HG02970 (cell line): ENCODE measurements at regions not wholly inside any gene's neighbourhood (a gene's known extent, or its start where the extent isn't known, plus 50 kb on each side); places are given as distances from the start of the nearest gene placed in this dataset.

ENCODE experiments used
- ATAC-seq: cut with Tn5 transposase; IDR thresholded peaks from one replicate; pipeline ENCODE4 v1.9.1; 2021; ENCODE audit warnings: mild to moderate bottlenecking, moderate library complexity, moderate number of reproducible peaks; ENCODE audit not compliant: unreplicated experiment, low FRiP score

DNA sequence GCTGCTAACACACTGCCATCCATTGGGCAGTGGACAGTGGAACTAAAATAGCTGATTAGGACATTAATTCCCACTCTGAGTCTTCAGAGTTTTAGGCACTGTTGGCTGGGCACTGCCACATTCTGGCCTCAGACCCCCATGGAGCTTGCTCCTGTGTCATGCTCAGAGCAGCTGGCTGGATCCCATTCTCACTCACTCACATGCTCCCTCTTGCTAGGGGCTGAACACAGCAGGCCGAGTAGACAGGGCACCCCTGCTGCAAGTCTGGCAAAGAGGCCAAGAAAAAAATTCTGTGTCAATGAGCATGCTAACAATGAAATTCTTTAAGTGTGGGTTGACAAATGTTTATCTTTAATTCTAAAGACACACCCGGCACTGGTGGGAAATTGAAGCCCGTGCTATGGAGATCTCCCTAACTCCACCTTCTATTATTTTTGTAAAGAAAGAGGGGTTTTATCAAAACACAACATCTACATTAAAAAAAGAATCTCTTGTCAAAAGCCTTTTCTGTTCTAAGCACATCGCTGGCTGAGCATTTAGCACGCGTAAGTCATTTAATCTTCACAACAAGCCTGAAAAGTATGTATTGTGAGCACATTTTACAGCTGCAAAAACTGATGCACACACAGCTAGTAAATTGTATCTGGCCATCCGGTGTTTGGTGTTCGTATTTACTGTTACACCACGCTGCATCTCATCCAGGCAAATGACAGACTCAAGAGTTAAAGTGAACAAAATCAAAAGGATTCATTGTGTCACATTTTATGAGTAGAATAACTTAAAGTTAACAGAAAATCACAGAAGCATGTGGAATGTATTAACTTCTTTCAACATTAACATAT, 362.1 kb downstream of the PLOD2 start:
- ATAC-seq = no peak

DNA sequence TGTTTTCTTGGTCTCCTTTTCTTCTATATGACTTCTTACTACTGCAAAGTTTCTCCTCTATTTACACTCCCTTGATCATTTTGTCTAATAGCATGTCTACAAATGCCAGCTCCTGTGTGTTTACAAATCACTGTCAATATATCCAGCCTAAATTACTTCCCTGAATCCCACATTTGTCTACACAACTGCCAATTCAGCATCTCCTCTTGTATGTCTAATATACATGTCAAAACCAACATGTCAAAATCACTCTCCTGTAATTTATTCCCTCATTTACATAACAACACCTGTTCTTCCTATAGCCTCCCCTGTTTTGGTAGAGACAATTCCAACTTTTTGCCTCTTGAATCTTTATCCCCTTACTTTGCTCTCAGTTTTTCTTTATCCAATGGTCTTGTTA, 359.3 kb downstream of the PLOD2 start:
- no peak for ATAC-seq

DNA sequence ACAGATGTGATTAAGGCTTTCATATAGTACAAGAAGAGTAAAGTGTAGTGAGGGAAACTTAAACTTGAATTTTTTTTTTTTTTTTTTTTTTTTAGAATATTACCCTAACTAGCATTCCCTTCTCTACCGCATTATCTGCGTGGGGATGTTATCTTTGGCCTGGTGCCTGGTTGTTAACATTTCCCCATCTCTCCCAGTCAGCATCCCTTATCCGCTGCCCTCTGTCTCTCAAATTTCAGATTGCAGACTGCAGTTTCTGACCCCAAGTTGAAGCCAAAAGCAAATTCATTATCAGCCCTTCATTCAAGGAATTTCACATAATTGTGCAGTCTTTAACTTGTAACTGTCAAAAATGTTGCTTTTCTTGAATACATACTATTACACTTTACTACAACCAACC, 353.0 kb downstream of the PLOD2 start:
- ATAC-seq = no peak

DNA sequence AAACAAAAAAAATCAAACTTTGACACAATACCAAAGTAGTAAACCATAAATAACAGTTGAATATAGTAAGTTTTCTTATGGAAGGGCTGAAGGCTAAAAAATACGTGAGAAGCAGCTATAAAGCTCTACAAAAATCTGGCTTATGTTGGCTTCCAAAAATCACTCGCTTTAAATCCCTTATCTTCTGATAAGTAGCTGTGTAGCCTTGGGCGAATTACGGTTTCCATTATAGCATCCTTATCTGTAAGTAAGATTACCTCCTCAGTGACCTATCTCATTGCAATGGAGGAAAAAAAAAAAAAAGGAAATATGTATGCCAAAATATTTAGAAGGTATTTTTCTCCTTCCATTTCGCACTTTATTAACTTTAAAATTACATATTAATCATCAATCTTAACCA, 348.6 kb downstream of the PLOD2 start:
- ATAC-seq = no peak

DNA sequence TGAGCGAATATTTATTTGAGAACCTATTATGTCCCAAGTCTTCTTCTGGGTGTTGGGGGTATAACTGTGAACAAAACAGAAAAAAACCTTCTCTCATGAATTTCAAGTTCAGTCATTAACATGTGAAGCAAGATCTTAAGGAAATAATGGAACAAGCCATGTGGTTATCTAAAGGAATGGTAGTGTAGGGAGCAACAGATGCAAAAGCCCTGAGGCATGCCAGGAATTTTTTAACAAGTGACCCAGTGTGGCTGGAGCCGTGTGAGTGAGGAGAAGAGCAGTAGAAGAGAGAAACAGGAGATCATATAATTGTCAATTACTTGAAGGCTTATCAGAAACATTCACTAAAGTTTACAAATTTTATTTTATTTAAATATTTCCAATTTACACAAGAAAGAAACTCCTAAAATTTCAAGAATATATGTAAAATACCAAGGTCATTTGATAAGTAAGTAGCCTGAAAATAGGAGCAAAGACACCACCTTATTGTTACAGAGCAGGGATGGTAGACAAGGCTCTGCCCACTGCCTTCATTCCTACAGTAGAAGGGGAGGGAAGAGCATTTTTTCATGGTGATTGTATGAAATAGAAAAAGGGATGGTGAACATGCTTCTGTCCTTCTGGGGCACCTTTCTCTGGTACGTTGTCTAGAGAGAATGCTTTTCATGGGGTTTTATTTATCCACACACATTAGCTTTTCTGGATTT, 345.1 kb downstream of the PLOD2 start:
- no peak for ATAC-seq

DNA sequence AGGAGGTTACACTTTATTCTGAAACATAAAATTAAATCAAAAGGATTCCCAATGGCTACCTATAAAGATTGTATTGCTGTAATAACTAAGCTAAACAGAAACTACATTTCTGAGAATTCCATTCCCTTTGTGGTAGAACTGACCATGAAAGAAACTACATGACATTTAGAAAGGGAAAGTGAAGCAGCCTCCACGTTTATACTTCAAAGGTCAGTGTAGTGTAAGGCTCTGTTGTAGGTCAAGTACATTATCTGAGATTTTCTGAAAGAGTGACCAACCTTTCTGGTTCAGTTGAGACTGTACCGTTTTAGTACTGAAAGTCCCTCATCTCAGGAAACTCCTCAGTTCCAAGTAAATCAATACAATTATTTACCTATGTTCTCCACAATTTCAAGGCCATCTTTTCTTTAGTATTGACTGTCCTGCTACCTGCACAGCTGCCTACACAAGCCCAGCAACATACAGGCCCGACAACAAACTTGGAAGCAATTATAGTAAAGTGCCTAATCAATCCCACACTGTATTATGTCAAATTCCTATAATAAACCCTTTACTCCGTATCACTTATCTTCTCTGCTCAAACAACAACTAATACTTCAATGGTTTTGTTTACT, 343.0 kb downstream of the PLOD2 start:
- ATAC-seq = no peak

DNA sequence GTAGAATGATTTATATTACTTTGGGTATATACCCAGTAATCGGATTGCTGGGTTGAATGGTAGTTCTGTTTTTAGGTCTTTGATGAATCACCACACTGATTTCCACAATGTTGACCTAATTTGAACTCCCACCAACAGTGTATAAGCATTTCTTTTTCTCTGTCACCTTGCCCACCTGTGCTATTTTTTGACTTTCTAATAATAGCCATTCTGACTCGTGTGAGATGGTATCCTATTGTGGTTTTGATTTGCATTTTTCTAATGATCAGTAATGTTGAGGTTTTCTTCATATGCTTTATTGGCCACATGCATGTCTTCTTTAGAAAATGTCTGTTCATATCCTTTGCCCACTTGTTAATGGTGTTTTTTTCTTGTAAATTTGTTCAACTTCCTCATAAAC, 340.8 kb downstream of the PLOD2 start:
- ATAC-seq = no peak

DNA sequence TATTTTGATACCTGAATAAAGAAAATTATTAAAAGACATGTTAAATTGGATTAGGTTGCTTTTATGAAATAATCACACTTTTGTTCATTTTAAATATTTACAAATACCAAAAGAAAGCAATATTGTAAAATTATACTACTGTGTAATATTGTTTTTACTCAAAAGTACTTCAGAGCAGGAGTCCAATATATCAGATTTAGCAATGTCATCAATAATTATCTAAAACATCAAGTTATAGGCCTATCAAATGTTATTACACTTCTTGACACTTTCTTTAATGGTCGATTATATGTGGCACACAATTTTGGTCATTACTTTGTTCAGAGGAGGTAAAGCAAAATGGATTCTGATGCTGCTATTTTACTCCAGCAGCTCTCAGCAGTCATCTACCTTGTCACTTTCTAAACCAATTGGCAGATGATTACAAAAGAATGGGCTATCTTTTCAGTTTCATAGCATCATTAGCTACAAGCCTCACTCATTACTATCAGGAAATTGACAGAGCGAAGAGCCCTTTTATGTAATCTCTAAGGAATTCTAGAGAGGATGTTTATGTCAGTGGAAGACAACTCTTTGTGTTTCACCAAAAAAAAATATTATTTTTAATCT, 318.6 kb downstream of the PLOD2 start:
- no peak for ATAC-seq

DNA sequence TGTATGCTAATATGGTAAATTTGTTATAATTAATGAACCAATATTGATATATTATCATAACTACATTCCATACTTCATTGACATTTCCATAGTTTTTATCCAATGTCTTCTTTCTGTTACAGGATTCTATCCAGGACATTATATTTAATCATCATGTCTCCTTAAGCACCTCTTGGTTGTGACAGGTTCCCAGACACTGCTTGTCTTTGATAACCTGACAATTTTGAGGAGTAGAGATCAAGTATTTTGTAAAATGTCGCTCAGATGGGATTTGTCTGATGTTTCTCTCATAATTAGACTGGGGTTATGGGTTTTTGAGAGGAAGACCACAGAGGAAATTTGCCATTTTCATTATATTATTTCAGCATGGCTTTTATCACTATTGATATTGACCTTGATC, 317.4 kb downstream of the PLOD2 start:
- no peak for ATAC-seq

DNA sequence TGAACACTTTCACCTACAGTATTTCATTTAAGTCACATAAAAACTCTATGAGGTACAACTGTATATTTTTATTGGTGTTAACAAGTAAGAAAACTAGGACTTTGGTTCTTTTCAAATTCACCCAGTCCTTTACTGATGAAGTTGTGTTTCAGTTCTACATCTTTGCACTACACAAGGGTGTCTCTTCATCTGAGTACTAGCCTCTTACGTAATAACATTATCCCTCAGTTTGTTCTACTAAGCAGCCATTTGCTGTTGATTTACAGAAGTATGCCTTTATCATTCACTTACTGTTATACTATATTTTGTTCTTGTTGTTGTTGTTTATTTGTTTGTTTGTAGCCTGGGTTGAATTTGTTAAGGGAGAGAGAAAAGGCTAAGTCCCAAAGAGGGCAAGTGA, 311.9 kb downstream of the PLOD2 start:
- ATAC-seq = no peak

DNA sequence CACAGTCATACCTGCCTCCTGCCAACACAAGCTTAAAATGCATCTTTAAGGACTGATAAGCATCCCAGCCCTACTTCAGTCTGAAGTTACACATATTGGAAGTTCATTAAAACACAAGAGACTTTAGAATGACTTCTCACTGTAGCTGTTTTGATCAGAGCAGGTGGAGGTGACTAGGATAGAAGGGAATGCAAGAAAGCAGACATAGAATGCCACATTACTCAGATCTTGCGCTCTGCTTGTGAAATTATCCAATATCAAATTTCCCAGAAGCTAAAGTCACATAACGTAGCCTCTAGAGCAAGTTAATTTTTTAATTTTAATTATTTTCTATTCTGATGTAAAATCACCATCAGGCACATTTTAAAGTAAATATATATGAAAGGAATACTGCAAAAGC, 306.5 kb downstream of the PLOD2 start:
- ATAC-seq = no peak

DNA sequence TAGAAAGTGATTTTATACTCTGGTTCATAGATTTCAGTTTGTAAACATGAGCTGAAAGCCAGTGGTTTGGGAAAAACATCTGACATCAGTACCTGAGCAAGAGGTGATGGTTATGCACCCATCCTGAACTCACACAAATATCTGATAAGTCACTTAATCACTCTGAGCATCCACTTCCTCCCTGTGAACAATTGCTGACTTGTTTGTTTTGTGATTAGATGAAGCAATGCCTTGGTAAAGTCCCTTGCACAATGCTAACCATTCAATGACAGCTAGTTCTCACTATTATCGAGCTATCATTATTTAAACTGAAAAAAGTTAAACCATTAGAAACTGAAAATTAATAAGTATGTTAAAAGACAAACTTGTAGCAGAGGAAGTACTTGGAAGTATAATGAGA, 303.0 kb downstream of the PLOD2 start:
- ATAC-seq = no peak

DNA sequence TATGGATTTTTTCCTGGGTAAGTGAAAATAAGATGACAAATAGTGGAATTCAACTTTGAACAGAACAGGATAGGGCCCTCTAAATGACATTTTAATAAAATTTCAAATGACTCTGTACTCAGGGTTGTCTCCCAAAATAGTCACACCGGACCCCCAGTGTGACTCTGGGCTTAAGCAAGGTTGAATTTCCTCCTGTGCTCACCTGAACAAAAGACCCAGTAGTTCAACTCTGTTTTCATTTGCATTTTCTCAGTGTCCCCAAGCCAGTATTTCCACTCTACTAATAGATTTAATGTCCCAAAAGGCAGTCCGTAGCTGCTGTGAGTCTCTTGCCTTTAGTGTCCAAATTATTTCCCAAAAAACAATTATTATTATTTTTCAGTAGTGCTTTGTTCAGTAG, 296.6 kb downstream of the PLOD2 start:
- ATAC-seq = no peak

DNA sequence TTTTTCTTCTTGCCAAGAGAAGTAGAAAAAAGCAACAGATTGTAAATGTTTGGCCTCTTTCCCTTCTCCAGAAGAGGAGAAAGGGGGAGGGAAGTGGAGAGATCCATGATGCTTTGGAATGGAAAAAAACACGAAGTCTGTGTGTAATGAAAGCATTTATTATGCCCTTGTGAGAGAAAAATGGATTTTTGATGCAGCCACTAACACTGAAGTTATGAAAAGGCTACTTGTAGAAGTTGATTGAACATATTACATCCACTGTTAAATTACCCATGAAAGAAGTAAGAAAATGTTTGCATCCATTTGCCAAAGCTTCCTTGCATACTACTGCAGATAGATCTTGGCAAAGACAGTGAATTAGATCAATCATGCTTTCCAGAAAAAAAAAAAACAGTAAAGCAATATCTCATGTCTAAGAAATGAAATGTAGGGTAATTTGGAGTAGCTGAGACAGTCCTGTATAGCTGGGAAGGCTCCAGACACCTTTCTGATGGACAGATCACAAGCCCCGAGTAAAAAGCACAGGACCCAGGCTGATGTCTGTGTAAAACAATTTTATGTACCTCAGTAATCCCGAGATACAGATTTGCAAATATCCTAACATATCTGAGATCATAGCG, 295.5 kb downstream of the PLOD2 start:
- ATAC-seq = no peak

DNA sequence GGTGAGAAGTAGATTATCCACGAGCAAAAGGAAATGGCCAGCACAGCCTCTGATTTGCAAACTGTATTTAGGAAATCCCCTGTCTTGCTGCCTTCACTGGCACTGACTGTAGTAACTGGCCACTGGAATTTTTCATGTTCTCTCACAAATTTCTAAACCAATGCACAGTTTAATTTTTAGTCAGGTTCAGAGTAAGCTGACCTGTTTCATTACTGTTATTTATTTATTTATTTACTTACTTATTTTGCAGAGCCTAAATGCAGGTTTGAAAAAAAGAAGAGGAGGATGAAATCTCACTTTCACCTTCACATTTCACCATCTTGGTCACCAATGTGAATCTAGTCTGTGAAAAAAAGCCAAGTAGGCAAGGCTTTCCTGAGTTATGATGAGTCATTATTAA, 291.0 kb downstream of the PLOD2 start:
- peak; percentile 61 for ATAC-seq

DNA sequence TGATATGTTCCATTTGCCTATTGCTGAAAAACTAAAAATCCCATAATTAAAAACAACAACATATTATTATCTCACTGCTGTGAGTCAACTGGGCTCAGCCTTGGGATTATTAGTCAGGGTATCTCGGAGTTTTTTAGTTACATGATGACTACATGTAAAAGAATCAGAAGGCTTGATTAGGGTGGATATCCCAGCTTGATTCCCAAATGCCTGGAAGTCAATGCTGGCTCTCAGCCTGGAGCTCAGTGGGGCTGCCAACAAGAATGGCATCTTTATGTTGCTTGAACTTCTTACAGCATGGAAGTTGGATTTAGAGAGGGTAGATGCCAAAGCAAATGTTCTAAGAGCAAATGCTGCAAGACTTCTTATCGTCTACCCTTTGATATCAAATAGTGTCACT, 278.5 kb downstream of the PLOD2 start:
- ATAC-seq = no peak

DNA sequence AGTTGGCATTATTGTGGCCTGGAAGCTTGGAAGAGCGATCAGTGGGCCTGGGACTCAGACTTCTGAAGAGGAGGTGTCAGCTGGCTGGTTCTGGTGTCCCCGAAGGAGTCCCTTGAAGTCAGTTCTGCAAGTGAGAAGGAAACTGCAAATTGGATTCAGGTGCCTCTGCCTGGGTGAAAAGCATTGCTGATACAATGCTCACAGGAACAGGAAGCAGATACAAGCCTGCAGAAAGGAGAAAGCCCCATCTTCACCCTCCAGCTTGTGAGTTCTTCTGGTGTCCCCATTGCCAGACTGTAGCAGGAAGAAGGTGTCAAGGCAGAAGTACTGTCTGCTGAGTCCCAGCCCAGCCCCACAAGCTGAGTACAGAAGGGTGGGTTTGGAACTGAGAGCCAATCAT, 271.3 kb downstream of the PLOD2 start:
- no peak for ATAC-seq

DNA sequence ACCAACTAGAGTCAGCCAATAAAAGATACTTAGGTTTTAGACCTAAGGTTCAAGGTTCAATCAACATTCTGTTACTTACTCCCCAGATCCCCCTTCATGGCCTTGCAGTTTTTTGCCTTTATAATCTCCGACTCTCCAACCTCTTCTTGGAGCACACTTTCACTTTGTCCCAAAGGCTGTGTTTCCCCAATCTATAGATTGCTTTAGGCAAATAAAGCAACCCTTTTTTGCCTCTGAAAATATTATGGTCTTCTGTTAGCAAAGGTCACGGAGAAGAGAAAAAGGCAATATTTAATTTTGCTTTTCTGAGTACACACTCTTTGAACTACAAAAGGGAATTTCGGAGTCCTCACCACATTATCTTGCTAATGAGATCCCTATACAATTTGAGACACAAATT, 268.1 kb downstream of the PLOD2 start:
- no peak for ATAC-seq

DNA sequence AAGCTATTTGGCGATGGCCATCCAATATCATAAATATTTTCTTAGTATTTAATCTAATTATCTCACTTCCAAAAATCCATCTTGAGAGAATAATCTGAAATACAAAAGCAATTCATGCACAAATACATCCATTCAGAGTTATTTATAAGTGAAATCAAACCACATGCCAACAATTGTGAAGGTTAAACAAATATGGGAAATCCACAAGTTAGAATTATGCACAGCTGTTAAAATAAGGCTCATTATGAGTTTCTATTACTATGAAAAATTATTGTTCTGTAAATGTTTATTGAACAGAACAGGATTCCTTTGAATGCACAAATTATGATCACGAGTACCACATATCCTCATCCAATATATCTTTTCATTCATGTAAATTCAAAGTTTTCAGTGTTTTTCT, 267.7 kb downstream of the PLOD2 start:
- no peak for ATAC-seq

DNA sequence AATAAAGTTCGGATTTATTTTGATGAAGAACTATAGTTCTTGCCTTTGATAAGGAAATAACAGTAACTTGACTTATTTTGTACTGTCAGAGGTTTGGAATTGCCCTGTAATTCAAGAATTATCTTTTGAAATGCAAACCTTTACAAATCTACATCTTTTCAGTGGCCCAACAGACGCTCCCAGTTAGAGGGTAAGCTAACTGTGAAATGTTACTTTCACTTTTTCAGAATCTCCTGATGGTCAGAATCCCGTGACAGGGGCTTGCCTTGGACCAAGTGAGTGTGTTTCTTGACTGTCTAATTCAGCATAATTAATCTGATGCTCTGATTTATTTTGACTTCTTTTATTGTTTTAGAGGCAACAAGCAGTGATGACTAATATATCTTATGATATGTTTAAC, 262.5 kb downstream of the PLOD2 start:
- ATAC-seq = peak; percentile 15

DNA sequence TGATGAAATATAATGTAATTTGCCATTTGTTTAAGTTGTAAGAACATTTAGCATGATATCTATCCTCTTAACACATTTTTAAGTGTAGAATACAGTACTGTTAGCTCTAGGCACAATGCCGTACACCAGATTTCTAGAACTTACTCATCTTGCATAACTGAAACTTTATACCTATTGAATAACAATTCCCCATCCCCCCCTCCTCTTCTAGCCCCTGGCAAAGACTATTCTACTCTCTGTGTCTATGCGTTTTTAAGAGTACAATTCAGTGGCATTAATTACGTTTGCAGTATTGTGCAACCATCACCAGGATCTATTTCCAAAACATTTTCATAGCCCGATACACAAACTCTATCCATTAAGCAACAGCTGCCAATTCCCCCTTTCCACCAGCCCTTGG, 261.7 kb downstream of the PLOD2 start:
- ATAC-seq = peak; percentile 35
